Osteoblast (primary cell): ENCODE measurements at regions not wholly inside any gene's neighbourhood (a gene's known extent, or its start where the extent isn't known, plus 50 kb on each side); places are given as distances from the start of the nearest gene placed in this dataset.

Source experiments
- DNase-seq: peaks from one replicate; pipeline ENCODE4 v3.0.0; 2011; ENCODE audit warnings: low spot score, mixed read lengths; ENCODE audit not compliant: insufficient read length; ENCODE audit errors: missing footprints
- H2AFZ ChIP-seq: 2 replicates; pipeline ENCODE4 v1.6.0; 2011; ENCODE audit warnings: mild to moderate bottlenecking, low read length
- H3K27ac ChIP-seq: 2 replicates; pipeline ENCODE4 v1.5.1; 2011; ENCODE audit warnings: mild to moderate bottlenecking, low read depth, low read length, moderate library complexity
- H3K27me3 ChIP-seq: 2 replicates; pipeline ENCODE4 v1.6.0; 2012; ENCODE audit warnings: mild to moderate bottlenecking, control low read depth, inconsistent platforms, low read length, moderate library complexity; ENCODE audit not compliant: insufficient read depth
- H3K36me3 ChIP-seq: 2 replicates; pipeline ENCODE4 v1.5.1; 2011; ENCODE audit warnings: mild to moderate bottlenecking, low read length, control low read depth, moderate library complexity; ENCODE audit not compliant: insufficient read depth
- H3K4me1 ChIP-seq: 2 replicates; pipeline ENCODE4 v1.5.1; 2011; ENCODE audit warnings: mild to moderate bottlenecking, low read length, control low read depth, moderate library complexity; ENCODE audit not compliant: insufficient read depth
- H3K4me2 ChIP-seq: 2 replicates; pipeline ENCODE4 v1.6.0; 2011; ENCODE audit warnings: mild to moderate bottlenecking, low read length; ENCODE audit not compliant: insufficient read depth
- H3K4me3 ChIP-seq: fragments of 200-600 bp; sonication (generic); 3 replicates; pipeline ENCODE4 v1.5.1; 2012; ENCODE audit warnings: mild to moderate bottlenecking, low read length, inconsistent platforms; ENCODE audit not compliant: insufficient read depth
- H3K79me2 ChIP-seq: 2 replicates; pipeline ENCODE4 v1.6.0; 2012; ENCODE audit warnings: mild to moderate bottlenecking, low read length, control low read depth, inconsistent platforms; ENCODE audit not compliant: insufficient read depth
- H3K9me3 ChIP-seq: 2 replicates; pipeline ENCODE4 v1.5.1; 2011; ENCODE audit warnings: low read depth, low read length, control low read depth
- H4K20me1 ChIP-seq: 2 replicates; pipeline ENCODE4 v1.6.0; 2012; ENCODE audit warnings: mild to moderate bottlenecking, low read length, control low read depth; ENCODE audit not compliant: insufficient read depth
- CTCF ChIP-seq: IDR thresholded peaks from 2 replicates; pipeline ENCODE4 v1.5.1; 2011; ENCODE audit warnings: mild to moderate bottlenecking, low read depth, low read length, moderate library complexity; ENCODE audit errors: extremely low read depth

- H2AFZ ChIP-seq, result no peak overlapping the region
- no peak overlapping the region for H3K27ac ChIP-seq
- H3K79me2 ChIP-seq, result no peaks in the 10 kb centered on the region
- no peaks in the 10 kb centered on the region for H3K27me3 ChIP-seq
- no peaks in the 10 kb centered on the region for H3K9me3 ChIP-seq
- H4K20me1 ChIP-seq, result no peaks in the 10 kb centered on the region
- H3K4me2 ChIP-seq, result no peak overlapping the region
- no peak for DNase-seq
- no peaks in the 10 kb centered on the region for H3K4me1 ChIP-seq
- no peak overlapping the region for H3K4me3 ChIP-seq
- H3K36me3 ChIP-seq, result no peaks in the 10 kb centered on the region
- TF ChIP-seq CTCF, result no peak
Measured at GRCh38 chr4:19009881-19010280, 988.3 kb upstream of the LCORL start.

GRCh38 chr4:19005211-19005610 lies 983.7 kb upstream of the LCORL start:
- H3K79me2 ChIP-seq, result no peaks in the 10 kb centered on the region
- no peaks in the 10 kb centered on the region for H3K9me3 ChIP-seq
- no peaks in the 10 kb centered on the region for H3K27me3 ChIP-seq
- H3K4me1 ChIP-seq, result no peaks in the 10 kb centered on the region
- no peak overlapping the region for H2AFZ ChIP-seq
- H3K4me3 ChIP-seq, result no peak overlapping the region
- no peaks in the 10 kb centered on the region for H3K36me3 ChIP-seq
- no peak for TF ChIP-seq CTCF
- no peak for DNase-seq
- H4K20me1 ChIP-seq, result no peaks in the 10 kb centered on the region
- H3K27ac ChIP-seq, result no peak overlapping the region
- H3K4me2 ChIP-seq, result no peak overlapping the region

GRCh38 chr4:19002170-19002569 lies 980.6 kb upstream of the LCORL start:
- no peaks in the 10 kb centered on the region for H3K79me2 ChIP-seq
- DNase-seq, result no peak
- H4K20me1 ChIP-seq, result no peaks in the 10 kb centered on the region
- H3K27me3 ChIP-seq, result no peaks in the 10 kb centered on the region
- no peak for TF ChIP-seq CTCF
- no peaks in the 10 kb centered on the region for H3K36me3 ChIP-seq
- no peak overlapping the region for H2AFZ ChIP-seq
- H3K4me3 ChIP-seq, result no peak overlapping the region
- no peak overlapping the region for H3K27ac ChIP-seq
- no peak overlapping the region for H3K4me2 ChIP-seq
- H3K9me3 ChIP-seq, result no peaks in the 10 kb centered on the region
- H3K4me1 ChIP-seq, result no peaks in the 10 kb centered on the region

- Histone ChIP-seq H3K4me2 (no peak overlapping the region), H3K36me3 (no peaks in the 10 kb centered on the region), H3K4me1 (no peaks in the 10 kb centered on the region), H3K4me3 (no peak overlapping the region), H3K9me3 (no peaks in the 10 kb centered on the region), H3K27ac (no peak overlapping the region), H2AFZ (no peak overlapping the region), H3K79me2 (no peaks in the 10 kb centered on the region), H4K20me1 (no peaks in the 10 kb centered on the region), H3K27me3 (no peaks in the 10 kb centered on the region)
- TF ChIP-seq CTCF, result no peak
- no peak for DNase-seq
Measured at GRCh38 chr4:18999595-18999994, 978.0 kb upstream of the LCORL start.
